ENCODE measurements at regions not wholly inside any gene's neighbourhood (a gene's known extent, or its start where the extent isn't known, plus 50 kb on each side); places are given as distances from the start of the nearest gene placed in this dataset.
"Not testable (repeated sequence)": the region's sequence is repeated elsewhere in the genome, so short reads cannot be mapped to it uniquely, and the experiment has no call there.

DNA sequence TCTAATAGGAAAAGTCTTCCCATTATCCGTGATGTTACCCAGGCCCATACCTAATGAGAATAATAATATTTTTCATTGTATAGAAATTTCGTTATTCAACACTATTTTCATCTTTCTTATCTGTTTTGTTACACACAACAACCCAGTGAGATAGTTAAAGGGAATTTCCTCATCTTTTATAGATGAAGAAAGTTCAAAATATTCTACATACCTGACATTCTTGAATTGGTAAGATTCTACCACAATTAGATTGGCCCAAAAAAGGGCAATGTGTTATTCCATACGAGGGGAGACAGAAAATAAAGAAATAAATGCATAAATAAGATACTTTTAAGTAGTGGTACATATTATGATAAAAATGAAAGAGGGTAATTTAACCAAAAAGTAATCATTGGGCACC, 405.5 kb upstream of the ADAMTS5 start:
- no peak for DNase-seq (ENCODE audit: low read depth)

DNA sequence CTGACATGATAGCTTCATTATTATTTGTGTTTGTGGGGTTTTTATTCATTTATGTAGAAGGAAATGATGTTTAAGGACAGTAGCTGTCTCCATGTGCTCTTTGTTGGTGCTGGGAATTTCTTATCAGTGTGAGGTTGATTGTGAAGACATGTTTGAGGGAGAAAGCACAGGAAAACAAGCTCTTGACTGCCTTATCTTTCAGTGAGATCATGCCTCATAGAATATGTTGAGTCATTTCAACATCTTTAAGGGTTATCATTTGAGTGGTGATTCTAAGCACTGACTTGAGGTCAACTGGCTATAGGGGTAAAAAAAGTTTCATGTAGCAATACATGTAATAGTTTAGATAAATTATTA, 405.1 kb upstream of the ADAMTS5 start:
- no peak for DNase-seq (ENCODE audit: low read depth)

DNA sequence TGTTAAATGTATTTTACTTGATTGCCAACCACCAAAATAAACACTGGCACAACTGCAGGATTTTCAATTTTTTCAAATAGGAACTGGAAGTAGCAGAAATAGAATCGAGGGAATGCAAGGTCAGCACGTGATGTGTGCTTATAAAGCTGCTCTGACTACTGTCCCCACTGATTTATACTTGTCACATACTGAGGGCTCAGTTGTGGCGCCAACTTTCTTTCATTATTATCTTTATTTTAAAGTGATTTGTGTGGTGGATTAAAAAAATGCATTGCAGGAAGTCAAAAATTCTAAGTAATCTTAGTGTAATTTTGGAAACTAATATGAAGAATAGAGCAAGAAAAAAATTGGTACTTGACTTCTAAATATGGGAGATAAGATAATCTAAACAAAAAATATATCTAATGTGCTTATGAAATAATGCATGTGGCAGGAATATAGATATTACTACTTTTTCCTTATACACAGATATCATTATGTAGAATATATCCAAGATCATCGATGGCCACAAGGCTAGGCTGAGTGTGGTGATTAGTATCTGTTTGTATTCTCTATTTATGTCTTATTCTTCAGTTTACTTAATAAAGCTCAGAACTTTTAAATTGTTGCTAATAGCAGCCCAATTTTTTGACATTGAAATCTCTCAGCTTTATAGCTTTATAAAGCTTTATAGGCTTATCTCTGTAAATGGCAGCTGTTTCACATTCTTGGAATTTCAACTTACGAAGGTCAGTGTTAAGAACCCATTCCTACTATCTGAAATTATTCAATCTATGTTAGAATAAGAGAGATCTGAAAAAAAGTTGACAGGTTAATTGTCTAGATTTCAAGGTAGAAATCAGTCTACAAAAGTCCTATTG, 404.5 kb upstream of the ADAMTS5 start:
- DNase-seq (ENCODE audit: low read depth): no peak

DNA sequence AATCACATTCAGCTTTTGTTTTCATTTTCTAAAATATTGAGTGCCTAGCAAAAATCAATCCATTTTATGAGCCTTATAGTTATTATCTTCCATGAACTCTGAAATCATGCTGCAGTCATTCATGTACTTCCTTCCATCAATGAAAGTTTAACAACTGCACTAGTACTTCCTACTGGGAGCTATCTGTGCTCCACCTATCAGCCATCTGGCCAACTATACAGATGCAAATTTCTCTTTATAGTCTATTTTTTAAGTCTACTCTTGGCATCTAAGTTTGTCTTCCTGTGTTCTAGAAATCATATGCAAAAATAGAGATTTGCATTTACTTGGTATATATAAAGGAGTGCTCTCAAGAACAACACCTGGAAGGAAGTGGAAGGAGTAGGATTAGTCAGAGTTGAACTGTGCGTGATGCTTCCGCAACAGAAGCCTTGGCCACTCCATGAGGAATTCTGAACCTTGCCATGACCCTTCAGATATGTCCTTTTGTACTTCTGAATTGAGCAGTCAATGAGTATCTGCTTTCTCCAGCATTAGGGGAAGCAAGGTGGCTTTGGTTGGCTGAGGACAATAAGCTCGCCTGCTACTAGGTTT, 403.2 kb upstream of the ADAMTS5 start:
- DNase-seq (ENCODE audit: low read depth): no peak

DNA sequence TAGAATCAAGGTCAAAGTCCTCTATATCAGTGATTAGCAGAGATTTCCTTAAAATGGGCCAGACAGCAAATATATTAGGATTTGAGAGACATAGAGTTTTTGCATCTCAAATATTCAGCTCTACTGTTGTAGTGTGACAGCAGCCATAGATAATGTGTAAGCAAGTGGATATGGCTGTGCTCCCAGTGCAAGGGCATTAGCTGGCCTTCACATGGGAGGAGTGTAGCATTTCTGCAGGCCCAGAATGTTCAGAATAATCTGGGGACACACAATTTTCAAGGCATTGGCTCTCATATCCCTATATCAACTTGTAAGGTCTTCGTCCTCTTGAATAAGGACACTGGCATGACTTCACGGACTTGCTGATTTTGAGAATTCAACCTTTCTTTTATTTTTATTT, 402.3 kb upstream of the ADAMTS5 start:
- DNase-seq (ENCODE audit: low read depth): no peak

DNA sequence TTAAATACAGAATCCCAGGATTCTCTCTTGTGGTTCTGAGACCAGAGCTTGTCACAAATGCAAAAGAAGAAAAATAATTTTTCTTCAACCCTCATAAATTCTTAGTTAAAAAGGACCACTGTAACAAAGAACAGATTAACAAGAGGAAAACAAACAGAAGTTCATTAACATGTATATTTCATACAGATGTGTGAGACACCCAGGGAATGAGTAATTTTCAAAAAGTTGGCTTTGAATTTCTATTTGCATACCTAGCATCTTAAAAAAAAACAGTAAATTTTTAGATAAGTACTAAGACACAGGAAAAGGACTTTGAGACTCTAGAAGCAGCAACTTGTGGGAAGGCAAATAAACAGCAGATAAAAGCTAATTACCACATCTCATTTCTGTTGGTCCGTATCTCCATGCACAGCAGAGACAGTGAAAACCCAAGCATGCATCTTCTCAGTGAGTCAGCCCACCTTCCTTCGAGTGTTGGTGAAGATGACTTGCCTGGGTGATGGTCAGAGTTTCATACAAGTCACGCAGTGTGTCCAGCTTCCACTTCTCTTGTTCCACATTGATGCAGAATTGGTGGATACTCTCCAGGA, 399.9 kb upstream of the ADAMTS5 start:
- no peak for DNase-seq (ENCODE audit: low read depth)

DNA sequence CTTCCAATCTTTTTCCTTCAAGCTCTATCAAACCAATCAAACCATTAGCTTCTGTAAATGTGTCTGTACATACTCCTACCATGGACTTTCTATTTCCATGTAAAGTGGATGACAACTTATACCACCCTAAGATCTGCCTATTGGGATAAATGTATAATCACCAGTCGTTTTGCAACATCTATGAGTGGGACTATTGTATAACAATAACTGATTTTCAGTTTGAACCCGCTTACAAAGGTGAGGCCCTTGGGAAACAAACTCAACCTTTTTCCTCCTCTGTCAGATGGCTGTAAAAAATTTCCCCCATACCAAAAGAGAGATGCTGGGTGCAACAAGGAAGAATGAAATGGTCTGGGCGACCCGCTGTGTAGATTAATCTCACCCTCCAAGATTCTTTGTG, 399.1 kb upstream of the ADAMTS5 start:
- DNase-seq (ENCODE audit: low read depth): no peak

DNA sequence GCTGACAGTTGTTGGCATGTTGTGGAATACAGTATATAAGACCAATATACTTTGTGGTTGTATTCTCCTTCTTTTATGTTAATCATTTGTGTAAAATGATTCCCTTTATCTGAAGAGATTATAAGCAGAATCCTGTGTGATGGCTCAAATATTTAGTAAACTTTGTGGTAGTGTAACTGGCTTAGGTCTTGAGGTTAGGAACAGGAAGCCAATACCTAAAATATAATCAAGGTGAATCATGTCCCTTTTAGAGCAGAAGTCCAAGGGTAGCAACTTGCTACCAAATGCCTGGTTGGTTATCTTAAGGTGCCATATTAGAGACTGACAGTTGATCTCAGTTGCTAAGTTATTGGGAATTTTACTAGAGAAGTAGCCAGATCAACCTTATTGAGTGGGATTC, 398.5 kb upstream of the ADAMTS5 start:
- no peak for DNase-seq (ENCODE audit: low read depth)

DNA sequence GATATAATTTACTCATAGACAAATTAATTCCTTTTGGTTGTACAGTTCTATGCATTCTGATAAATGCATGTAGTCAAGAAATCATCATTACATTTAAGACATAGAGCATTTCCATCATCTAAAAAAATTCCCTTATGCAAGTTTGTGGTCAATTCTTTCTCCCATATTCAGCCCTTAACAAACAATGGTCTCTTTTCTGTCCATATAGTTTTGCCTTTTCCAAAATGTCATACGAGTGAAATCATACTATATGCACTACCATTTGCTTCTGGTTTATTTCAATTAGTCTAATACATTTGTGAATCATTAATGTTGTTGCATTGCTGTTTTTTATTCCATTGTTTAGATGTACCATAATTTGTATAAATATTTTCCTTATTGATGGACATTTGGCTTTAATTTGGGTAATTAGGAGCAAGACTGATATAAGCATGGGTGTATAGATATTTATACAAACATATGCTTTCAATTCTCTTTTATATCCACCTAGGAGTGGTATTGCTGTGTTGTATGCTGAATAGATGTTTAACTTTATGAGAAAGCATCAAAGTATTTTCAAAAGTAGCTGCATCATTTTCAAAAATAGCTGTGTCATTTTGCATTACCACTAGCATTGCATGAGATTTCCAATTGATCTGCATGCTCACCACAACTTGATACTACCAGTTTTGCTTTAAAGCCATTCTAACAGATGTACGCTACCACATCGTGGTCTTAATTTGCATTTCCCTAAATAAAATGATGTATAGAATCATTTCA, 397.0 kb upstream of the ADAMTS5 start:
- no peak for DNase-seq (ENCODE audit: low read depth)

DNA sequence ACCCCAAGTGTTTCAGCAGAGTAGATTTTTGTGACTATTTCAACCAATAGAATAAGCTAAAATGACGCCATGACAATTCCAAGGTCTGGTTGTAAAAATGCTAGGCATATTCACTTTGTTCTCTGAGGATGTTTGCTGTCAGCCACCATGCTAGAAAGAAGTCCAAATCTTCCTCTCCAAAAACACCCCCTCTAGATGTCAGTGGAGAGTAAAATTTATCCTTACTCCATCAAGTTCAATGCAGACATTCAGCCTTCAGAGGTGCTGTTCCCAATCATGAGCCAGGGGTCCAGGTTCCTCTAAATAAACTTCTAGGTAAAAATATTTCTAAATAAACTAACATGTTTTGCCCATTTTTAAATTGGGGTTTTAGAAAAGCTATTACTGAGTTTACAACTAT, 395.4 kb upstream of the ADAMTS5 start:
- DNase-seq (ENCODE audit: low read depth): no peak

DNA sequence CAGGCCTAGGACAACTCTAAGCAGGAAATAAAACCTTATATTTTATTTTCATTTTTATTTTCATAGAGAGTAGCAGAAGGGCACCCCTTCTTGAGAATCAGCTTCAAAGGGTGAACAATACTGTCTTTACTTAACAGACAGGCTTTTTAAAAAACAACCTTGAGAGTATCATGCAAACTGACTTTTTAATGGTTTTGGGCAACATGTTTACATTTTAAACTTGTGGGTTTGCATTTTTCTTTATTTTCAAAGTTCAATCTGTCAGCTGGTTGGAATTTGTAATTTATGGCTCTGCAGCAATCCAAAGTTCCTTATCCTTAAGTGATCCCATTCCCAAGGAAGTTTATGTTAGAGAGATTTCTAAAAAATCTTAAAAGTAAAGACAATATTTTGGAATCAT, 392.3 kb upstream of the ADAMTS5 start:
- no peak for DNase-seq (ENCODE audit: low read depth)

DNA sequence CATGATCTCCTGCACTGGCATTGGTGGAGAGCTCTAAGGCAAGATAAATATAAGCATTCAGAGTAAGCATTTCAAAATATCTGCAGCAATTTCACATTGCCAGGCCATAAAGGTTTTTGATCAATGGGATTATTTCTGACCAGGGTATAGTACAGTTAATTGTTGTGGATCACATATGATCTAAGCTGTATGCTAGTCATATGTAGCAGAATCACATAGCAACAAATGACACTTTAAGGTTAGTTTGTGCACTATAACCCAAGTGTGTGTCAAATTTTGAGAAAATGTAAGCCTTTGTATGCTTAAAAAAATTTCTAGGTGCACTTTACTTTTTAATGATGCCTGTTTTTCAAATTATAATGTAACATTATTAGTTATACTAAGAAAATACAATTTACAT, 386.0 kb upstream of the ADAMTS5 start:
- DNase-seq (ENCODE audit: low read depth): no peak

DNA sequence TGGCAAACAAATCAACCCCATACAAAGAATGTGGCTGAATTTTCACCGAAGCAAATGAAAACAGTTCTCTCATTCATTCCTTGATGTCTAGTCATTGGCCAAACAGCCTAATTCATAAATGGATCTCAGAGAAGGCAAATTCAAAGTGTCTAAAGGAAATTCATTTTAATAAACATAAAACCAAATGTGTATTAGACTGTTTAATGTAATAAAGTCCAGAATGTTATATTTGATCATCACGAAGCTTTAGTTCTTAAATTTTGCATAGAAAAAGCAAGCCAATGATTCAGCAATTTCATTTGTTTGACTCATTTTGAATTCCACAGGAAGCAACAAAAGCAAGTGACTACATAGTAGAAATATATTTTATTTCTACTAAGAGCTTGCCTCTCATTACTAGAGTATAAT, 379.2 kb upstream of the ADAMTS5 start:
- DNase-seq (ENCODE audit: low read depth): no peak

DNA sequence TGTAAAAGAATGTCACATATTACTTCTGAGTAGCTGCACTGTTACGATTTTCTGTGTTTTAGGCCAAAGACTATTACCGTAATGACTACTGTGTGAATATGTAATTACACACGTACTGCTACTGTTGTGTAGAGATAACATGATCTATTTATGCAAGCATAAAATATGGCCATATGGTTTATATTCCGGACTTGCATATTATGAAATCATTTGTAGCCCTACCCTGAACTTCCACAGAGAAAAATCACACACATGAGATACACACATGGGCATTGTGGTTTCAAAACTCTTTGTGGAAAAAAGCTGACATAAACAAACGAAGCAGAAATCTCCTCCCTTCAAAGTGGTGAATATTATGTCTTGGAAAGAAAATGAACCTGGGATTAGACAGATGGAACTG, 373.0 kb upstream of the ADAMTS5 start:
- no peak for DNase-seq (ENCODE audit: low read depth)

DNA sequence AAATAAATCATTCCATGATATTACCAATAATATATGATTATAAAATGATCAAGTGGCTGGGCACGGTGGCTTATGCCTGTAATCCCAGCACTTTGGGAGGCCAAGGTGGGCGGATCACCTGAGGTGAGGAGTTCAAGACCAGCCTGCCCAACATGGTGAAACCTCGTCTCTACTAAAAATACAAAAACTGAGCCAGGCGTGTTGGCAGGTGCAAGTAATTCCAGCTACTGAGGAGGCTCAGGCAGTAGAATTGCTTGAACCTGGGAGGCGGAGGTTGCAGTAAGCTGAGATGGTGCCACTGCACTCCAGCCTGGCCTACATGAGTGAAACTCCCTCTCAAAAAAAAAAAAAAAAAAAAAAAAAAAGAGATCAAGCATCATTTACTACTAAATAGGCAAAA, 371.1 kb upstream of the ADAMTS5 start:
- DNase-seq (ENCODE audit: low read depth): not testable (repeated sequence)

DNA sequence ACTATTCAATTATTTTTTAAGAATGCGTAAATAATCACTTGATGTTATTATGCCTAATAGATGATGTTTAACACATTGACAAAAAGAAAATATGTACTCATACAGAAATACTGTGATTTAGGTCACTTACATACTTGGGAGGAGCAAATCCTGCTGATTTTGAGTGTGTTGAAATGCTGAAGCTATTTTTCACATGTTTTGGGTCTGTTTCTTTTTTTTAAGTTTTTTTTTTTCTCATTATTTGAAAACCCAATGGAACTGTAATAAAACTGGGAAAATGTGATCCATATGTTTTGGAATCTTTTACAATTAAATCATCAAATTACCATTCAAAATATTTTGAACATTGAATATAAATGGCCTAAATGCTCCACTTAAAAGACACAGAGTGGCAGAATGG, 366.2 kb upstream of the ADAMTS5 start:
- no peak for DNase-seq (ENCODE audit: low read depth)

DNA sequence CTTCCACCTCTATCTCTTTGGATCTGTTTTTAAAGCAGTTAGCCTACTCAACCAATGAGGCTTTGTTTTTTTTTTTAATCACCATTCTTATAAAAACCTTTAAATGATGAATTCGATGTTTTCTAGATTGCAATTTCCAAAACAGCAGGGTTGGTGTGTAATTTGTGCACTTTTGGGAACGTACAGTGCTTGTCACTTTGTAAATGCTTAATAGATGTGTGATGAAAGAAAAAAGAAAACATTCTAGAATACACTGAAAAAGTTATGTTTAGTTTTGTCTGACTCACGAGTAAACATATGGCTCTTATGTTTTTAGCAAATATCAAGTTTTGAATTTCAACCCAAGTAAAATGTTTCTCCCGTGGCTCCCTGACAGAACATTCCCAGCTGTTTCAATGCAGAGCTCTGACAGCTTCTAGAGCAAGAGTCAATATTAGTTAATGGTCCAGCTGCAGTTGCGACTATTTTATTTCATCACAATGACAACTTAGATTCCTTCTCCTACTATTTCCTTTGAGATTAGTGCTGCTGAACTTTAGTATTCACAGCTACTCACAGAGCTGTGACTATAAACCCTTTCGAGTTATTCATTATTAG, 362.5 kb upstream of the ADAMTS5 start:
- DNase-seq (ENCODE audit: low read depth): no peak

DNA sequence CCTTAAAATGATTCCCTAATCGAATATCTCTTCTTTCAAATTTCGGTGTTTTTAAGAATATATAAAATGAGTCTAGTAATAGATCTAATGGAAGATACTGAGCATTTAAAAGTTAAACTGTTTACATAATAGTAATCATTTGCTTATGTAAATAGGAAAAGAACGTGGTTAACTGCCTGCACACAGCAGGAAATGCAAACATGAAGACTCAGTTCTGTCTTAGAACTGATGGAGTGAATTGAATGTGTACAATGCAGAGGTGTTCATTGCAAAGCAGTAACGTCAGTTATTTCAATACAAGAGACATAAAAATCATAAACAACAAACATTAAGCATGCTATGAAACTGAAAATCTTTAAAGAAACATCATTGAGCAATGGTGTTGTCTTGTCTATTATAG, 359.4 kb upstream of the ADAMTS5 start:
- DNase-seq (ENCODE audit: low read depth): no peak

DNA sequence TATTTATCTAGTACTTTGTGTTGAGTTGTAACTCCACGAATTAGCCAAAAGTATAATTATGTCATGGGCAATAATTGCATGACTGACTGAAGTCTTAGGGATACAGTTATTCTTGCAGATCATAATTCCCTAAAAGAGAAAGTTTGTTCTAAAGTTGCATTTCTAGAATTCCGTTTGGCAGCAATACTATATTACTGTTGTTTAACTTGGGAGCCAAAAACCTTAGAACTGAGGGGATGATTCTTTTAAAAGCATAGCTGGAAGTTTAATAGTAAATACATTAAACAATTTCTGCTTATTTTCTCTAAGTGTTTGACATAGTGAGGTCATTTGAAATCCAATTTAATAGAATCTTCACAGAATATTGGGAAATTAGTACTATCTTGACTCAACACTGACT, 356.4 kb upstream of the ADAMTS5 start:
- no peak for DNase-seq (ENCODE audit: low read depth)

DNA sequence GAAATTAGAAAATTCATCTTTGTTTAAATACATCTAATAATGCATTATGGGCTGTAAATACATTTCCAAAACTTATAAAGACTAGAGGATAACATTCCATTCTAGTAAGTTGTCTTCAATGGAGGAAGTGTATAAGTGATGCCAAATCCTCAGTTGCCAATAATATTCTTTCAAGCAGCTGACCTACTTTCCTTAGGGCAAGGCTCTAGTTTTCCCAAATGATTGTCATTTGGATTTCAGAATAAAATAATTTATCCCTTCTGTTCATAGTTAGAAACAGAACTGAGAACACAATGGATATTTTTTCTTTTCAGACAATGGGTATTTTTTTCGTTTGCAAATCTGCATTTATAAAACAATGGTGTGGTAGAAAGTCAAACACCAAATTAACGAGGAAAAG, 354.9 kb upstream of the ADAMTS5 start:
- DNase-seq (ENCODE audit: low read depth): no peak

DNA sequence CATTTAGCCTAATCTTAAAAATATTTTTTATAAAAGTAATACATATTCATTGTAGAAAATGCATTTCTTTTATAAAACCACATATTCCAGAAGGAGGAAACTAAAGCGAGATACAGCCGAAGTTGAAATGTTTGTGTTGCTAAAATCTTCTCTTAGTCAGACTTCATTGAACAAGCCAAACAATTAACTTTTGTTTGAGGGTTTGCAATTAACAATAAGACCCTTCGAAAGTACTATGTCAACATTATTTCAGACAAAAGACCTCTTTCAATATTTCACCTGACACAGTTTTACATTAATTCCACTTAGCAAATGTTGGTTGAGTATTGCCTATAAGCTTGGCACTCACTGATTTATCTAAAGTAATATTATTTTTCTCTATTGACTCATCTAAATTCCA, 354.0 kb upstream of the ADAMTS5 start:
- no peak for DNase-seq (ENCODE audit: low read depth)

DNA sequence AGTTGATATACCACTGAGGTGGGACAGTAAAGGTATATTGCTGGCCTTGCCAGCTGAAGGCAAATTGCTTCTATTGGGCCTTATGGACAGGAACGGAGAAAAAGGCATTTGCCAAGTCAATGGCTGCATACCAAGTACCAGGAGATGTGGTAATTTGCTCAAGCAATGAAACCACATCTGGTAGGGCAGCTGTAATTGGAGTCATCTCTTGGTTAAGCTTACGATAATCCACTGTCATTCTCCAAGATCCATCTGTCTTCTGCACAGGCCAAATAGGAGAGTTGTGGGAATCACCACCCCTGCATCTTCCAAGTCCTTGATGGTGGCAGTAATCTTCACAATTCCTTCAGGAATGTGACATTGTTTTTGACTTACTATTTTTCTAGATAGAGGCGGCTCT, 350.7 kb upstream of the ADAMTS5 start:
- not testable (repeated sequence) for DNase-seq (ENCODE audit: low read depth)

DNA sequence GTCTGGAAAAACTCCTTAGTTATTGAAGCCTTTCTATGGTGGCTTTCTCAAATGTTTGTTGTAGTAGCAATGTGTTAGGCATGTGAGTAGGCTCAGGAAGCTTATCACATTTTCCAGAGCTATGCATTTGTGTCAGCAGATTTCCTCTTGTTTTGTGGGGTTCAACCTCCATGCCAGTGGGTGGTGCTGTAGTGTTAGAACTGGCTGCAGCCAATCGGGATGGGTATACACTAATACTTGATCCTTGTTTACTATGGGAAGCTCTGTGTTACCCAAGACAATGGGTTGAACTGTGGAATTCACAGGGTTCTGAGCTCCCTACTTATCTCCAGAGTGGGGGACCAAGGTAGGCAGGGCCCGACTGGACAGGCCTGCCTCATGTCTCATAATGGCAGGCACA, 348.5 kb upstream of the ADAMTS5 start:
- DNase-seq (ENCODE audit: low read depth): no peak

Measured in activated T-cell treated with anti-CD3 and anti-CD28 coated beads for 1 hour (primary cell).